HG03095 (cell line): ENCODE measurements at regions not wholly inside any gene's neighbourhood (a gene's known extent, or its start where the extent isn't known, plus 50 kb on each side); places are given as distances from the start of the nearest gene placed in this dataset.
"Not testable (repeated sequence)": the region's sequence is repeated elsewhere in the genome, so short reads cannot be mapped to it uniquely, and the experiment has no call there.

ENCODE experiments used
- ATAC-seq: cut with Tn5 transposase; IDR thresholded peaks from one replicate; pipeline ENCODE4 v1.9.1; 2021; ENCODE audit warnings: moderate library complexity; ENCODE audit not compliant: unreplicated experiment

GRCh38 chr11:81802591-81802990, 931.1 kb downstream of the FAM181B start:
- ATAC-seq: no peak

DNA sequence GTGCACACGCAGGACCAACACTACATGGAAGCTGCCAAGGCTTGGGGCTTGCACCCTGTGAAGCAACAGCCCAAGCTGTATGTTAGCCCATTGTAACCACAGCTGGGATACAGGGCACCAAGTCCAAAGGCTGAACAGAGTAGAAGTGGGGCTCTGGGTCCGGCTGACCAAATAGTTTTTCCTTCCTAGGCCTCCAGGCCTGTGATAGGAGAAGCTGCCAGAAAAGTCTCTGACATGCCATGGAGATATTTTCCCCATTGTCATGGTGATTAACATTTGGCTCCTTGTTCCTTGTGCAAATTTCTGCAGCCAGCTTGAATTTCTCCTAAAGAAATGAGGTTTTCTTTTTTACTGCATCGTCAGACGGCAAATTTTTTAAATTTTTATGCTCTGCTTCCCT, 941.2 kb downstream of the FAM181B start:
- ATAC-seq: no peak

DNA sequence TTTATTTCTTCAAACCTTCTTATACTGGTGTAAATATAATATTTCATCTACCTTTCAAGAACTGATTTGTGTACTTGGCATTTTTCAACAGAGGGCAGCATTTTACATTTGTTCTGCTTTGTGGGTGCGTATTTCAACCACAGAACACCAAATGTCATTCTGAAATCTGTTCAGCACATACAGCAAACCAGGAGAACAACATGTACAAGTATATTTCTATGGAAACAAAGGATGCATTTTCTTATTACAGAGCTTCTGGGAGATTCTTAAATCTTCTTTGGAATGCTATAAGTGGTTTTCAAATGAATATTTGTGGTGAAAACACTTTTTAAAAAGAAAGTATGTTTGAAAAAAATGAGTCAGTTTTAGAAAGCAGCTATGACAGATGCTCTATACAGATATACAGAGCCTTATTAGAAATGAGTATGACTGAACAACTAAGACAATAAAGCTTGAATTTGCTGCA, 946.0 kb downstream of the FAM181B start:
- ATAC-seq: peak; percentile 80

DNA sequence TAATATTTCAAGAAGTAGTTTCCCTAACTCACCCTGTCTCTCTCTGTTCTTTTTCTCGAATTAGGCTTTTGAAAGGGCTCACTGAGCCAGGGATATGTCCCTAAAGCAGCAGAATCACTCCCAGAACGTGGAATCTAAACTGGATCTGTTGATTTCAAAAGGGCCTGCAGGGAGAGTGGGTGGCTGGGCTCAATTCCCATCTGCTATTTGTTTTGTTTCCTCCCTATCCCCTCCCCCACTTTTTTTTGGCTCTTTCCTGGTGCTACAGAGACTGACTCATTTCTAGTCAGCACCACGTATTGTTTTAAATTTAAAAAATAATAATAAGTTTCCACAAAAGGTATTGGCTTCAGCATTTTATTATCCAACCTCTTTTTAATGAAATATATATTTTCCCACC, 961.5 kb downstream of the FAM181B start:
- ATAC-seq: no peak

DNA sequence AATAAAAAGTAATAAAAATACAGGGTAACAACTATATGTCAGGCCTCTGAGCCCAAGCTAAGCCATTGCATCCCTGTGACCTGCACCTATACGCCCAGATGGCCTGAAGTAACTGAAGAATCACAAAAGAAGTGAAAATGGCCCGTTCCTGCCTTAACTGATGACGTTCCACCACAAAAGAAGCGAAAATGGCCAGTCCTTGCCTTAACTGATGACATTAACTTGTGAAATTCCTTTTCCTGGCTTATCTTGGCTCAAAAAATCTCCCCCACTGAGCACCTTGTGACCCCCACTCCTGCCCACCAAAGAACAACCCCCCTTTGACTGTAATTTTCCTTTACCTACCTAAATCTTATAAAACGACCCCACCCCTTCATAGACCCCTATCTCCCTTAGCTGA, 963.8 kb downstream of the FAM181B start:
- ATAC-seq: not testable (repeated sequence)

- no peak for ATAC-seq
Measured at GRCh38 chr11:81756864-81757595, 976.6 kb downstream of the FAM181B start.

DNA sequence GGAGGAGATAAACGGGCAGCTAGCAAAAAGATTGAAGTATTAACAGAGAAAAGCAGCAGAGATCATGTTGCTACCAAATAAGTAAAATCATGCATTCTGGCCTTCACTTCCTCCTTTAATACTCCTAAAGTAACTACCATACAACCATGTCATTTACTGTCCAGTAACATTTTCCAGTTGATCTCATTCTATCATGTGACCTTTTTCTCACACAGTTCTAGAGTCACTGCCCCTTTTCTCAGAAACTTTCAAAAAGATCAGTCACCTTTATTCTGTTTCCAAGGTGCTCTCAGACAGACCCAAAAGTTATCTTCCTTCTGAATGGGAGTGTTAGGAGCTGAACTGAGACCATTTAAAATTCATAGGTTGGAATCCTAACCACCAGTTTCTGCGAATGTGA, 984.4 kb downstream of the FAM181B start:
- ATAC-seq: no peak

DNA sequence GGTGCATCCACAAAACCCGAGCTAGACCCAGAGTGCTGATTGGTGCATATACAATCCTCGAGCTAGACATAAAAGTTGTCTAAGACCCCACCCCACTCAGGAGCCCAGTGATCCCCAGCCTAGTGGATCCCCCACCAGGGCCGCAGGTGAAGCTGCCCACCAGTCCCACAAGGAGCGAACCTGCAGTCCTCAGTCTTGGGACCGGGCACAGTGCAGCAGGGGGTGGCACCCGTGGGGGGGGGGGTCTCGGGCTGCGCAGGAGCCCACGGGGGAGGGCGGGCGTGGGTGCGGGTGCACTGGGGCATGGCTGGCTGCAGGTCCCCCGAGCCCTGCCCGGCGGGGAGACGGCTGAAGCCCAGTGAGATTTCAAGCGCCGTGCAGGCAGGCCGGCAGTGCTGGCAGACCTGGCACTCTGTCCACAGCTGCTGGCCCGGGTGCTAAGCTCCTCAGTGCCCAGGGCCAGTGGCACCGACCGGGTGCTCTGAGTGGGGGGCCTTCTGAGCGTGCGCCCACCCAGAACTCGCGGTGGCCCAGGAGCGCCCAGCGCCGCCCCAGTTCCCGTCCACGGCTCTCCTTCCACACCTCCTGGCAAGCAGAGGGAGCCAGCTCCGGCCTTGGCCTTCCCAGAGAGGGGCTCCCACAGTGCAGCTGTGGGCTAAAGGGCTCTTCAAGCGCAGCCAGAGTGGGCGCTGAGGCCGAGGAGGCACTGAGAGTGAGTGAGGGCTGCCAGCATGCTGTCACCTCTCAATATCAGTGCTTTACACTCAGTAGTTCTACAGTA, 989.1 kb downstream of the FAM181B start:
- ATAC-seq: no peak

DNA sequence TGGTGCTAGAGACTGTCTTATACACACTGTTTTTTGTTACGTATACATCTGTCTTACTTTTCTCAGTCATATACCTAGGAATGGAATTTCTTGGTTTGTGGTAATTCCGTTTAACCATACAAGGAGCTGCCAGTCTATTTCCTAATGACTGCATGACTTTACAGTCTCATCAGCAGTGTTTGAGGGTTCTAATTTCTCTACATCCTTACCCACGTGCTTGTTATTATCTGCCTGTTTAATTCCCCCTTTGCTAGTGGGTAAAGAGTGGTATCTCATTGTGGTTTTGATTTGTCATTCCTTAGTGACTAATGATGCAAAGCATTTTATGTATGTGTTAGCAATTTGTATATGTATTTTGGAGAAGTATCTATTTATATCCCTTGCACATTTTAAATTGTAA, 1008.0 kb downstream of the FAM181B start:
- ATAC-seq: no peak

- no peak for ATAC-seq
Measured at GRCh38 chr11:81717695-81718094, 1016.0 kb downstream of the FAM181B start.

DNA sequence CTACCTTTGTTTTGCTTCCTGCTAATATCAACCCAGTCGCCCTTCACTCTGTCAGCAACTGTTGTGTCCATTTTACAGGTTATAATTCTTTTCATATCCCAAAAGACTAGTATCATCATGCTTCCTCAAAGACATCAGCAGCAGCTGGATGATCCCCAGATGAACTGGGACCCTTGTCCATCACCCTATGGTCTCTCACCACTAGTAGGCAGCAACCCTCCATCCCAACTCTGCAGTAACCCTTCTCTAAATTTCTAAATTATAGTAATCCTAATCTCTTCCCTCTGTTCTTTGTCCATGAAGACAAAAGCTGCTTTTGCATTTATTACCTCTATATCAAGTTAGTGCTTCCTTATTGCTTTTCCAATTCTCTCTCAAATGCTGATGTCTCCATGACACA, 1025.8 kb downstream of the FAM181B start:
- ATAC-seq: no peak

GRCh38 chr11:81705283-81705682, 1028.4 kb downstream of the FAM181B start:
- ATAC-seq: no peak

DNA sequence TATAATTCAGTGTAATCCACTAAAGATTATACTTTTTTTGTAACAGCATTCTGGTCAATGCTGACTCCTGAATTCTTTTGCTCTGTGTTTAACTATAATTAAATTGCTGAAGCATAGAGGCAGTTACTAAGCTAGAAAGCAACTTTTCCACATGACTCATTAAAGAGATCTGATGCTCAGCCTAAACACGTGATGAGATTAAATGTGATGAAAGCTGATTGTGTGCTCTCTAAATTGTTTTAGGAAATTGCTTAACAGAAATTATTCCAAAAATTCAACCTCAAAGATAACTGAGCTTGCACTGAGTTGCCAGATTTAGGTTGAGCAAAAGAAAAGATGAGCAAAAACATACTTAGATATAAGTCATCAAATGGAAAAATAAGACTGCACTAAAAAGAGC, 1033.6 kb downstream of the FAM181B start:
- ATAC-seq: no peak

GRCh38 chr11:81687057-81687456, 1046.6 kb downstream of the FAM181B start:
- ATAC-seq: no peak

GRCh38 chr11:81674211-81674610, 1059.5 kb downstream of the FAM181B start:
- ATAC-seq: no peak

GRCh38 chr11:81673001-81673400, 1060.7 kb downstream of the FAM181B start:
- no peak for ATAC-seq

- ATAC-seq: no peak
Measured at GRCh38 chr11:81669935-81670543, 1063.6 kb downstream of the FAM181B start.

DNA sequence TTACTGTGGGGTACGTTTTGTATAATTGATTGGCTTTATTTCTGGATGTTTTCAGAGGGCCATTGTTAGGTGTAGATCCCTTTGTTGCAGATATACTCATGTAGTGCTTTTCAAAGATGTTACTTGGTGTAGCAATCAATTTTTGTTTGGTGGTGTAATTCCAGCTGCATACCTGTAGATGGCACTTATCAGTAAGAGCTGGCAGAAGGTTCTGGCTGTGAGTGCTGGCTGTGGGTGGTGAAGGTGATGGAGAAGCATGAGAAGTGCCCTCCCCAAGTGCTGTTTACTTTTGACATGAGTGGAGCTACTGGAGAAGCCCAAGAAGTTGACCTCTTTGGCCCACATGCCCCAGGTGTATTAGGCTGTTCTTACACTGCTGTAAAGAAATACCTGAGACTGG, 1074.9 kb downstream of the FAM181B start:
- ATAC-seq: peak; percentile 78

GRCh38 chr11:81655351-81655750, 1078.3 kb downstream of the FAM181B start:
- ATAC-seq: no peak

DNA sequence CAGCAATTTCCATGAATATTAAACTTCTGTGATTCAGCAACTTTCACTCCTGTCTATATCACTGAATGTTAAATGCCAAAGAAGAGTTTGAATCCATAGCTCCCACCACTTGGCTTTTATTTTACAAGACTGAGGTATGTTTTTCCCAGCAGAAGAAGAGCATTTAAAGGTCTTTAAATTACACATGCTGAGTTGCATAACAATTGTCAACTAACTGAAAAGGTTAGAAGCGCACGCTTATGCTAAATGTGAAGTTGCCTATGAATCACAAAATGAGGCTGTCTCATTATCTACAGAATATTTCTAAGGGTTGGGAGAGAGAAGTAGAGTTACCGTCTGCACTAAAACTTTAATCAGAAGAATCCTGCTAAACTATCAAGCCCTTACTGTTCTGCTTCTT, 1086.3 kb downstream of the FAM181B start:
- no peak for ATAC-seq

- peak; percentile 94 for ATAC-seq
Measured at GRCh38 chr11:81644239-81644840, 1089.3 kb downstream of the FAM181B start.
